ENCODE measurements at regions not wholly inside any gene's neighbourhood (a gene's known extent, or its start where the extent isn't known, plus 50 kb on each side); places are given as distances from the start of the nearest gene placed in this dataset.

DNA sequence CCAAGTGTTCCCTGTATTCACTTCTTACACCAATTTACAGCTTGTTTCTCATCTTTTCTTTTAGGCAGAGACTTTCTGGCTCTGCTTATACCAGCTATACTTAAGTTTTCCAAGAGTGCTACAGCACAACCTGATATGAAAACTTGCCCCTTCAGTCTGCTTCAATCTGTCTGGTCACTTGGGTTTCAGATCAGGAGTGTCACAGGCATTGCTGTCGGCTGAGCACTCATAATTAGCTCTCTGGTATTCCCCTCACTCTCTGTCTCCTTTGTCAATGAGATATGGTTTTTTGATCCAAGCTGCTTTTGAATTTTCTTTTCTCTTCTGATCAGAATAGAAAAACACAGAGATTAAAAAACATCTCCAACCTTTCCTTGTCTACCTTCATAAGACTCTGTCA is 194.9 kb upstream of the UMPS start:
- TF ChIP-seq SUZ12 (IDR thresholded peaks at IDR 0.05; ENCODE audit: extremely low read depth, insufficient read depth, insufficient read length) (no peak), YY1 (IDR thresholded peaks at IDR 0.05; ENCODE audit: insufficient read depth, insufficient read length) (no peak), ZNF274 (IDR thresholded peaks at IDR 0.05; ENCODE audit: low read depth, low read length) (no peak)
